ENCODE measurements at regions not wholly inside any gene's neighbourhood (a gene's known extent, or its start where the extent isn't known, plus 50 kb on each side); places are given as distances from the start of the nearest gene placed in this dataset.

GRCh38 chr4:30001628-30002027, 718.5 kb upstream of the PCDH7 start:
- DNase-seq (ENCODE audit: low spot score in 2 of 2), result no peak
- no peaks in the 10 kb centered on the region for H3K36me3 ChIP-seq
- H3K9me3 ChIP-seq, result peaks cover 7% of the 10 kb centered on the region
- no peaks in the 10 kb centered on the region for H3K27me3 ChIP-seq
- WGBS, result 57% methylated on average over 1 of the region's 1 CpG
- H3K4me1 ChIP-seq, result no peaks in the 10 kb centered on the region
- no peak for TF ChIP-seq CTCF (IDR thresholded peaks at IDR 0.05)
- TF ChIP-seq POLR2AphosphoS5 (IDR thresholded peaks at IDR 0.05), result no peak
- no peak for TF ChIP-seq EP300 (IDR thresholded peaks at IDR 0.05)
- TF ChIP-seq POLR2A (IDR thresholded peaks at IDR 0.05), result no peak
- H3K4me3 ChIP-seq, result no peak overlapping the region
- H3K27ac ChIP-seq, result no peak overlapping the region

DNA sequence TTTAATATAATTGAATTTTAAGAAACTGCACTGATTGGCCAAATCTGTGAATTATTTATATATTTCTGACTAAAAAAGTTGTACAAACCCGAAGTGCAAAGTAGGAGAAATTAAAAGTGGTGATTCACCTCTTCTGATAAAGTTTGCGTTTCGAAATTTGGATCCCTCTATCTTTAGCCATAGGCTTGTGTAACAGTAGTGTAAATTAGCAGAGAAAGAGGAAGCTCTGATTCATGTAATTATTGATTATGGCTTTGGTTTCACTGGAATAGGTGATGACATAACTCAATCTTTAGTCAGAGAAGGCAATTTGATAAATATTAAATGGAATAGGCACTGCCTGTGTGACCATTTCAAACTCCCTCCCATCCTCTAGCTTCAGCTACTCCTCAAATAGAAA, 717.8 kb upstream of the PCDH7 start:
- WGBS, result 88% methylated on average over 3 of the region's 3 CpGs
- TF ChIP-seq POLR2A (IDR thresholded peaks at IDR 0.05), result no peak
- TF ChIP-seq CTCF (IDR thresholded peaks at IDR 0.05), result no peak
- no peak for TF ChIP-seq POLR2AphosphoS5 (IDR thresholded peaks at IDR 0.05)
- no peak for TF ChIP-seq EP300 (IDR thresholded peaks at IDR 0.05)
- Histone ChIP-seq H3K27me3 (no peaks in the 10 kb centered on the region), H3K4me1 (no peaks in the 10 kb centered on the region), H3K36me3 (no peaks in the 10 kb centered on the region), H3K9me3 (peaks cover 7% of the 10 kb centered on the region), H3K27ac (no peak overlapping the region), H3K4me3 (no peak overlapping the region)
- no peak for DNase-seq (ENCODE audit: low spot score in 2 of 2)

GRCh38 chr4:30005995-30006394, 714.2 kb upstream of the PCDH7 start:
- TF ChIP-seq EP300 (IDR thresholded peaks at IDR 0.05) (no peak), POLR2A (IDR thresholded peaks at IDR 0.05) (no peak), POLR2AphosphoS5 (IDR thresholded peaks at IDR 0.05) (no peak), CTCF (IDR thresholded peaks at IDR 0.05) (no peak)
- Histone ChIP-seq H3K36me3 (no peaks in the 10 kb centered on the region), H3K4me1 (no peaks in the 10 kb centered on the region), H3K9me3 (peaks cover 7% of the 10 kb centered on the region), H3K4me3 (no peak overlapping the region), H3K27me3 (no peaks in the 10 kb centered on the region), H3K27ac (no peak overlapping the region)
- WGBS, result 86% methylated on average over 4 of the region's 4 CpGs
- no peak for DNase-seq (ENCODE audit: low spot score in 2 of 2)

DNA sequence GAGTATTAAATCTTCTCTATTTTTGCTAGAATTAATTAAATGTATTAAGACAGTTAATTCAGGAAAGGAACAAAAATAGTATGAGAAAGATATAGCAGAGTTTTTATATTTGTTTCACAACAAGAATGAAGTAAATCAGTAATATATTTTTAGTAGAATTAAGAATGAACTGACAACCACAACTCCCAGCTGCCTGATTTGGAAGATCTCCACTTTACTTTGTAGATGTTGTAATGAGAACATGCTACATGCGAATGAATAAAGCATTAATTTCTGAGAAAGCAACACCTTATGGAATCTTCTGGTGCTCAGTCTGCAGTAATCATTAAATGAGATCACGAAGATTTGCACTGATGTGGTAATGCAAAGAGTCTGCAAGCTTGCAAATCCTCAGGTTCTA, 695.6 kb upstream of the PCDH7 start:
- no peak for DNase-seq (ENCODE audit: low spot score in 2 of 2)
- 84% methylated on average over 2 of the region's 2 CpGs for WGBS
- no peak overlapping the region for H3K27ac ChIP-seq
- TF ChIP-seq CTCF (IDR thresholded peaks at IDR 0.05) (no peak), POLR2A (IDR thresholded peaks at IDR 0.05) (no peak), EP300 (IDR thresholded peaks at IDR 0.05) (no peak), POLR2AphosphoS5 (IDR thresholded peaks at IDR 0.05) (no peak)
- H3K27me3 ChIP-seq, result no peaks in the 10 kb centered on the region
- no peaks in the 10 kb centered on the region for H3K36me3 ChIP-seq
- peaks cover 7% of the 10 kb centered on the region for H3K9me3 ChIP-seq
- H3K4me1 ChIP-seq, result no peaks in the 10 kb centered on the region
- no peak overlapping the region for H3K4me3 ChIP-seq

GRCh38 chr4:30028826-30029225, 691.3 kb upstream of the PCDH7 start:
- H3K27ac ChIP-seq, result no peak overlapping the region
- TF ChIP-seq CTCF (IDR thresholded peaks at IDR 0.05), result no peak
- TF ChIP-seq EP300 (IDR thresholded peaks at IDR 0.05), result no peak
- no peak for TF ChIP-seq POLR2AphosphoS5 (IDR thresholded peaks at IDR 0.05)
- no peak for TF ChIP-seq POLR2A (IDR thresholded peaks at IDR 0.05)
- H3K4me3 ChIP-seq, result no peak overlapping the region
- H3K36me3 ChIP-seq, result no peaks in the 10 kb centered on the region
- H3K4me1 ChIP-seq, result no peaks in the 10 kb centered on the region
- H3K27me3 ChIP-seq, result no peaks in the 10 kb centered on the region
- DNase-seq (ENCODE audit: low spot score in 2 of 2), result no peak
- H3K9me3 ChIP-seq, result peaks cover 4% of the 10 kb centered on the region

All from suprapubic skin (tissue), 4 donors.